ENCODE measurements at regions not wholly inside any gene's neighbourhood (a gene's known extent, or its start where the extent isn't known, plus 50 kb on each side); places are given as distances from the start of the nearest gene placed in this dataset.

GRCh38 chr17:71521724-71522123 is 599.1 kb upstream of the SOX9 start:
- TF ChIP-seq MYC (IDR thresholded peaks at IDR 0.05; ENCODE audit: low read depth, low read length) (no peak), POLR2A (IDR thresholded peaks at IDR 0.05; ENCODE audit: low read depth, low read length) (no peak), CTCF (IDR thresholded peaks at IDR 0.05; ENCODE audit: extremely low read depth in 1 of 2, insufficient read depth in 1 of 2, low read depth in 1 of 2, low read length in 2 of 2) (no peak), POLR2AphosphoS5 (IDR thresholded peaks at IDR 0.05; ENCODE audit: insufficient read depth, low read depth, low read length) (no peak), MAX (IDR thresholded peaks at IDR 0.05; ENCODE audit: insufficient read depth, insufficient read length) (no peak), FOS (IDR thresholded peaks at IDR 0.05; ENCODE audit: borderline replicate concordance, insufficient read depth, low read length) (no peak)

Measured in endothelial cell of umbilical vein (primary cell).